Neural progenitor cell (in vitro differentiated cells): ENCODE measurements at regions not wholly inside any gene's neighbourhood (a gene's known extent, or its start where the extent isn't known, plus 50 kb on each side); places are given as distances from the start of the nearest gene placed in this dataset.

ENCODE experiments used
- EZH2 ChIP-seq: fragments of 200-600 bp; sonication (generic); IDR thresholded peaks from 2 replicates; pipeline ENCODE4 v1.6.1; 2017; ENCODE audit warnings: antibody characterized with exemption, mild to moderate bottlenecking, moderate library complexity
- EZH2phosphoT487 ChIP-seq: fragments of 200-600 bp; sonication (generic); IDR thresholded peaks from 2 replicates; pipeline ENCODE4 v1.6.1; 2017; ENCODE audit warnings: antibody characterized with exemption
- TF ChIP-seq, protein P1 (sequence below): fragments of 200-600 bp; sonication (generic); IDR thresholded peaks from 2 replicates; pipeline ENCODE4 v1.5.1; 2017; ENCODE audit warnings: antibody characterized with exemption, mild to moderate bottlenecking

GRCh38 chr18:24764766-24765165 lies 304.3 kb downstream of the HRH4 start:
- TF ChIP-seq, protein P1, sequence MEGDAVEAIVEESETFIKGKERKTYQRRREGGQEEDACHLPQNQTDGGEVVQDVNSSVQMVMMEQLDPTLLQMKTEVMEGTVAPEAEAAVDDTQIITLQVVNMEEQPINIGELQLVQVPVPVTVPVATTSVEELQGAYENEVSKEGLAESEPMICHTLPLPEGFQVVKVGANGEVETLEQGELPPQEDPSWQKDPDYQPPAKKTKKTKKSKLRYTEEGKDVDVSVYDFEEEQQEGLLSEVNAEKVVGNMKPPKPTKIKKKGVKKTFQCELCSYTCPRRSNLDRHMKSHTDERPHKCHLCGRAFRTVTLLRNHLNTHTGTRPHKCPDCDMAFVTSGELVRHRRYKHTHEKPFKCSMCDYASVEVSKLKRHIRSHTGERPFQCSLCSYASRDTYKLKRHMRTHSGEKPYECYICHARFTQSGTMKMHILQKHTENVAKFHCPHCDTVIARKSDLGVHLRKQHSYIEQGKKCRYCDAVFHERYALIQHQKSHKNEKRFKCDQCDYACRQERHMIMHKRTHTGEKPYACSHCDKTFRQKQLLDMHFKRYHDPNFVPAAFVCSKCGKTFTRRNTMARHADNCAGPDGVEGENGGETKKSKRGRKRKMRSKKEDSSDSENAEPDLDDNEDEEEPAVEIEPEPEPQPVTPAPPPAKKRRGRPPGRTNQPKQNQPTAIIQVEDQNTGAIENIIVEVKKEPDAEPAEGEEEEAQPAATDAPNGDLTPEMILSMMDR, result no peak
- TF ChIP-seq EZH2phosphoT487 (no peak), EZH2 (no peak)
